ENCODE measurements at regions not wholly inside any gene's neighbourhood (a gene's known extent, or its start where the extent isn't known, plus 50 kb on each side); places are given as distances from the start of the nearest gene placed in this dataset.

DNA sequence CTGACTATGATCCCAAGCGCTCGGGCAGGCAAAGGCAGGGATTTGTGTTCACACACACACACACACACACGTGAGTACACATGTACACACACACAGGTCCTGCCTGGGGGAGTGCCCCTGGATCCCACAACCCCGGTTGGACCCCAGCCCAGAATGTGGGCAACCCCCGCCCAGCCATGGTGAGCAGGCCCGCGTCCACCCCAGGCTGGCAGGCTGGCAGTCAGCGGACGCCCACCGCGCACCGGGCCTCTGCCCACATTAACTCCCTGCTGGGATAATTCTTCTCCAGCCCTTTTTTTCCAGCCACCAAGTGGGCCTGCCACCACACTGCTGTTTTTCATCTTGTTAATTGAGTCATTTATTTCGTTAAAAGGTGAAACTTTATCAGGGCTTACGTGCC lies 256.2 kb downstream of the BCL11B start:
- H3K9me3 ChIP-seq (ENCODE audit: control insufficient read depth, insufficient read depth, low read length), result peaks cover 14% of the 10 kb centered on the region
- TF ChIP-seq, protein P1, sequence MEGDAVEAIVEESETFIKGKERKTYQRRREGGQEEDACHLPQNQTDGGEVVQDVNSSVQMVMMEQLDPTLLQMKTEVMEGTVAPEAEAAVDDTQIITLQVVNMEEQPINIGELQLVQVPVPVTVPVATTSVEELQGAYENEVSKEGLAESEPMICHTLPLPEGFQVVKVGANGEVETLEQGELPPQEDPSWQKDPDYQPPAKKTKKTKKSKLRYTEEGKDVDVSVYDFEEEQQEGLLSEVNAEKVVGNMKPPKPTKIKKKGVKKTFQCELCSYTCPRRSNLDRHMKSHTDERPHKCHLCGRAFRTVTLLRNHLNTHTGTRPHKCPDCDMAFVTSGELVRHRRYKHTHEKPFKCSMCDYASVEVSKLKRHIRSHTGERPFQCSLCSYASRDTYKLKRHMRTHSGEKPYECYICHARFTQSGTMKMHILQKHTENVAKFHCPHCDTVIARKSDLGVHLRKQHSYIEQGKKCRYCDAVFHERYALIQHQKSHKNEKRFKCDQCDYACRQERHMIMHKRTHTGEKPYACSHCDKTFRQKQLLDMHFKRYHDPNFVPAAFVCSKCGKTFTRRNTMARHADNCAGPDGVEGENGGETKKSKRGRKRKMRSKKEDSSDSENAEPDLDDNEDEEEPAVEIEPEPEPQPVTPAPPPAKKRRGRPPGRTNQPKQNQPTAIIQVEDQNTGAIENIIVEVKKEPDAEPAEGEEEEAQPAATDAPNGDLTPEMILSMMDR (IDR thresholded peaks at IDR 0.05; ENCODE audit: low read depth, low read length), result no peak
- H3K27me3 ChIP-seq (ENCODE audit: control insufficient read depth, insufficient read depth, low read length), result no peaks in the 10 kb centered on the region
- no peak for DNase-seq (ENCODE audit: low read depth, low spot score)
- no peak overlapping the region for H3K4me3 ChIP-seq (ENCODE audit: low read depth, low read length)
- no peak overlapping the region for H3K27ac ChIP-seq (ENCODE audit: low read depth, low read length)
- CTCF ChIA-PET, result no interaction called here
- POLR2A ChIA-PET, result no interaction called here

DNA sequence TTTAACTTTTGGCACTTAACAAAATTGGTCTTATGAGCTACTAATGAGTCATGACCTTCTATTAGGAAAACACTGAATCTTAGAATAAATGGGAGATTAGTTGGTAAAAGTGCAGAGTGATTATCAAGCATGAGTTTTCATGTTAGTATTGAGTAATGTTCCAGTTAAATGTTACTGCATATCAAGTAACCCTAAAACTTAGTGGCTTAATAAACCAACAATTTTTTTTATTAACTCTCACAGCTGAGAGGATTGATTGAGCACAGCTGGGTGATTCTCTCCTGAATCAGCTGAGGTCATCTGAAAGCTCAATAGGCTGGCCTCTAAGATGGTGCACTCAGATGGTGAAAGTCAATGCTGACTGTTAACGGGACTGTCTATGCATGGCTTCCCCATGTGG lies 248.6 kb downstream of the BCL11B start:
- no peak overlapping the region for H3K4me3 ChIP-seq (ENCODE audit: low read depth, low read length)
- ChIA-PET POLR2A (no interaction called here), CTCF (no interaction called here)
- no peaks in the 10 kb centered on the region for H3K27me3 ChIP-seq (ENCODE audit: control insufficient read depth, insufficient read depth, low read length)
- no peak for DNase-seq (ENCODE audit: low read depth, low spot score)
- H3K9me3 ChIP-seq (ENCODE audit: control insufficient read depth, insufficient read depth, low read length), result peaks cover 4% of the 10 kb centered on the region
- no peak overlapping the region for H3K27ac ChIP-seq (ENCODE audit: low read depth, low read length)
- TF ChIP-seq, protein P1 (IDR thresholded peaks at IDR 0.05; ENCODE audit: low read depth, low read length), result no peak

DNA sequence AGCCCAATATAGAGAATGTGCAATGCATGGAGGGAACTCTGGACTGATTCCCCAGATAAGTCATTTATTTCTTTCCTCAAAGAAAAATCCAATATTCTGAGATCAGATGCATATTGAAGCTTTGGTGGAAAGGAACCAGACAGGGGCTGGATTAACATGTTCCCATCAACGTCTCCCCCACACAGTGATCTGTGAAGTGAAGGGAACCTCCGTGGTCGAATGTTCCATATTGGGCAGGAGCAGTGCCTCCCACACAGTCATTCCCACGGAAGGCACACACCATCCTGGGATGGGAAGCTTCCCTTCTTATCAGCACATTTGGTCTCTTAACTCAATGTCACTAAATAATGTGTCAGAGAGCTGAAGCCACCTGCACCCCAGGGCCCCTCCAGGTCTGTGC lies 247.1 kb downstream of the BCL11B start:
- ChIA-PET CTCF (no interaction called here), POLR2A (no interaction called here)
- Histone ChIP-seq H3K4me3 (ENCODE audit: low read depth, low read length) (no peak overlapping the region), H3K27me3 (ENCODE audit: control insufficient read depth, insufficient read depth, low read length) (no peaks in the 10 kb centered on the region), H3K9me3 (ENCODE audit: control insufficient read depth, insufficient read depth, low read length) (peaks cover 4% of the 10 kb centered on the region), H3K27ac (ENCODE audit: low read depth, low read length) (no peak overlapping the region)
- TF ChIP-seq, protein P1 (IDR thresholded peaks at IDR 0.05; ENCODE audit: low read depth, low read length), result no peak
- no peak for DNase-seq (ENCODE audit: low read depth, low spot score)

DNA sequence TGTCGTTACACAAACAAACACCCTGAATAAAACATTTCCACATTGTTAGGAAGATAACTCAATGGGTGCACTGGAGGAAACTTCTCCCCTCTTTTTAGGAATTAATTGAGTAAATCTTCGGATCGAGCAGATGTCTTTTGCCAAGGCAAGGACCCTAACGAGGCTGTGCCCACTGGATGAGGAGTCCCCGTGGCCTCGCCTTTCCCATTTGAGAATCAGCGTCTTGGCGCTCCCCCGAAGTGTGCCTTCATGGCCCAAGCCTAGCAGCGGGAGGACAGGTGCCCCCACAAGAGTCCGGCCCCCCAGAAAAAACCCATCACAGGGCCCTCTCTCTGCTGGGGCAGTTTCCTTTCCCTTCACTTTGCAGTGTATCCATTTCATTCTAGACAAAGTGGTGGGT lies 246.6 kb downstream of the BCL11B start:
- peaks cover 4% of the 10 kb centered on the region for H3K9me3 ChIP-seq (ENCODE audit: control insufficient read depth, insufficient read depth, low read length)
- H3K4me3 ChIP-seq (ENCODE audit: low read depth, low read length), result no peak overlapping the region
- no peaks in the 10 kb centered on the region for H3K27me3 ChIP-seq (ENCODE audit: control insufficient read depth, insufficient read depth, low read length)
- H3K27ac ChIP-seq (ENCODE audit: low read depth, low read length), result no peak overlapping the region
- POLR2A ChIA-PET, result no interaction called here
- no peak for DNase-seq (ENCODE audit: low read depth, low spot score)
- CTCF ChIA-PET, result no interaction called here
- TF ChIP-seq, protein P1 (IDR thresholded peaks at IDR 0.05; ENCODE audit: low read depth, low read length), result no peak

DNA sequence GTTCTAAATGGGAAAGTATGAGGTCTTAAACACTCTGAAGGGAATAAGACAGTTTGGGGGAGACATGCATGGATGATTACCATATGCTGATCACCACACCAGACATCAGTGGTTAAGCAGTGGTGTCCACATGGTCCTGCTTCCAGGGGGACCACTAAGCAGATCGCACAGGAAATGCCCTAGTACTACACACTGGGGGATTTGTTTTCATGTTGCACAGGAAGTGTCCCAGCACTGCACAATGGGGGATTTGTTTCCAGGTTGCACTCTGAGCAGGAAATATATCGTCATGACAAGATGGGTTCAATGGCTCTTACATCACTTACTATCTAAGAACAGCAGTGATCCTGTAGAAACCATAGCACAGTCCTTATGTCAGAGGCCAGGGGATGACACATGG lies 245.5 kb downstream of the BCL11B start:
- TF ChIP-seq, protein P1 (IDR thresholded peaks at IDR 0.05; ENCODE audit: low read depth, low read length), result no peak
- Histone ChIP-seq H3K27ac (ENCODE audit: low read depth, low read length) (no peak overlapping the region), H3K4me3 (ENCODE audit: low read depth, low read length) (no peak overlapping the region), H3K27me3 (ENCODE audit: control insufficient read depth, insufficient read depth, low read length) (no peaks in the 10 kb centered on the region), H3K9me3 (ENCODE audit: control insufficient read depth, insufficient read depth, low read length) (peaks cover 4% of the 10 kb centered on the region)
- no peak for DNase-seq (ENCODE audit: low read depth, low spot score)
- CTCF ChIA-PET, result no interaction called here
- POLR2A ChIA-PET, result no interaction called here

Data from AG04450 (cell line).